Activated naive CD8-positive, alpha-beta T cell (primary cell): ENCODE measurements at regions not wholly inside any gene's neighbourhood (a gene's known extent, or its start where the extent isn't known, plus 50 kb on each side); places are given as distances from the start of the nearest gene placed in this dataset.
"Not testable (repeated sequence)": the region's sequence is repeated elsewhere in the genome, so short reads cannot be mapped to it uniquely, and the experiment has no call there.

Experiments used
- H3K27ac Mint-ChIP-seq: one replicate; pipeline ENCODE4 v1.8.0; 2021; ENCODE audit warnings: mixed read lengths
- H3K27me3 Mint-ChIP-seq: one replicate; pipeline ENCODE4 v1.8.0; 2021; ENCODE audit warnings: mixed read lengths
- H3K36me3 Mint-ChIP-seq: one replicate; pipeline ENCODE4 v1.8.0; 2021; ENCODE audit warnings: mixed read lengths
- H3K4me1 Mint-ChIP-seq: one replicate; pipeline ENCODE4 v1.8.0; 2021; ENCODE audit warnings: low read depth, mixed read lengths
- H3K4me3 Mint-ChIP-seq: one replicate; pipeline ENCODE4 v1.8.0; 2021; ENCODE audit warnings: mild to moderate bottlenecking, mixed read lengths
- H3K9me3 Mint-ChIP-seq: one replicate; pipeline ENCODE4 v1.8.0; 2021; ENCODE audit warnings: low read depth, mixed read lengths

- Mint-ChIP-seq H3K4me1 (peaks cover 27% of the 10 kb centered on the region), H3K9me3 (peaks cover 3% of the 10 kb centered on the region), H3K27me3 (no peaks in the 10 kb centered on the region), H3K27ac (peak overlapping the region; percentile 73), H3K4me3 (peak overlapping the region; percentile 53), H3K36me3 (no peaks in the 10 kb centered on the region)
These were observed 587.3 kb downstream of the PTPRC start for GRCh38 chr1:199226163-199226562.

- Mint-ChIP-seq H3K9me3 (no peaks in the 10 kb centered on the region), H3K4me3 (no peak overlapping the region), H3K27ac (no peak overlapping the region), H3K36me3 (no peaks in the 10 kb centered on the region), H3K27me3 (no peaks in the 10 kb centered on the region), H3K4me1 (peaks cover 3% of the 10 kb centered on the region)
These were observed 603.3 kb downstream of the PTPRC start for GRCh38 chr1:199242147-199242546.

DNA sequence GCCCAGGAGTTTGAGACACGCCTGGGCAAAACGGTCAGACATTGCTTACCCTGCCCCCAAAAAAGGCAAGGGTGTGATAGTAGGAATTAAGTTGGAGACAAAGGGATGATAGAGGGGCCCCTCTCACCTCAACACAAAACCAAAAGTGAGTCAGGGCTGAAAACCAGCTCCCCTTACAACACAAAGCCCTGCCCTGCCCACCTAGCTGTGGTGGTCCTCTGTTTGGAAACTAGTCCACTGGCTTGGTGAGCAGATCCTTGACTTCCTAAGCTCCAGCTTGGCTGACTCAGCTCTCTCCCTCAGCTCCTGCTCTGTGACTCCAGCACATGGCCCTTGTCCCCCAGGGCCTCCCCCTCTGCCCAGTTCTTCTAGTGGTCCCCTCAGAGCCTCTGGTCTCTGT is 603.8 kb downstream of the PTPRC start:
- Mint-ChIP-seq H3K4me1 (peaks cover 3% of the 10 kb centered on the region), H3K27me3 (no peaks in the 10 kb centered on the region), H3K4me3 (no peak overlapping the region), H3K9me3 (no peaks in the 10 kb centered on the region), H3K27ac (no peak overlapping the region), H3K36me3 (no peaks in the 10 kb centered on the region)

DNA sequence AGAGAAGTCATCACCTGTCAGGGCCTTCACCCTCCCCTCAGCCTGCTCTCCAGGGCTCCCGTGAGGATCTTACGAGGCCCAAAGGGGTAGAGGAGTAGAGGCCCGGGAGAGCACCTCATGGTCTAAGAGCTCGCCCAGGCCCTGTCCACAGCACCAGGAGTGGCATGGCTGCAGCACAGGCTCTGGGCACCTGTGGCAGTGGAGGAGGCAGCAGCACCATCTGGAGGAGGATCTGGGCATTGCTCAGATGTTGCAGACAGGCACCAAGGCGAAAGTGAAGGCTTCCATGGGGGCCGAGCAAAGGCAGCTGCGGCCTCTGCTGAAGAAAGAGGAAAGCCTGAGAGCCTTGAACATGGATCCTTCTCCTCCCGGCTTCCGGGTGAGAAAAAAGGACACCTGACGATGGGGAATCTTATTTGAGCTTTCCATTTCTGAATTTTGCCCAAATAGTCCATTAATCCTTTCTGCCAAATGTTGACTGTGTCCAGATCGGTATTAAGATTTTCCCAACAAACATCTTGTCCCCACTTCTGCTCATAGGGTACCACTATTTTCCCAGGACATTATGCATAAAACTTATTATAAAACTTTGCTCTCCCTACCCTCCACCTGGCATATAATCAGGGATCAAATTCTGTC is 604.7 kb downstream of the PTPRC start:
- Mint-ChIP-seq H3K9me3 (no peaks in the 10 kb centered on the region), H3K4me3 (no peak overlapping the region), H3K27me3 (no peaks in the 10 kb centered on the region), H3K36me3 (no peaks in the 10 kb centered on the region), H3K4me1 (peaks cover 3% of the 10 kb centered on the region), H3K27ac (no peak overlapping the region)

DNA sequence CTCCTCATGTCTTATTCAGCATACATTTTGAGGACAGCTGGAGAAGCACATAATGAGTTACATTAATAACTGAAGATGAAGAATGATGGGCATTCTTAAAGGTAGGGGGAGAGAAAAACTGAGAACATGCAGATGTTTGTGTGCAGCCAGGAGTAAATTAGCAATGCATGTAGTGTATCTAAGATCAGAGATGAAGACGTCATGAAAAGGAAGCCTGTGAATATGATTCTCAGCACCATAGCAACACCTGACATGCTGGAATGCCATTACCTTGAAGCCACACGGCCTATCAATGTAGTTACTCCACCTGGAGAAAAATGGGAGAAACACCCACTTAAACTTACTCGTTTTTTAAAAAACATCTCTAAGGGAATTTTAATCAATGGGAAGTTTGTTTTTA is 607.1 kb downstream of the PTPRC start:
- Mint-ChIP-seq H3K4me3 (no peak overlapping the region), H3K36me3 (no peaks in the 10 kb centered on the region), H3K9me3 (no peaks in the 10 kb centered on the region), H3K27me3 (no peaks in the 10 kb centered on the region), H3K4me1 (peaks cover 3% of the 10 kb centered on the region), H3K27ac (no peak overlapping the region)

DNA sequence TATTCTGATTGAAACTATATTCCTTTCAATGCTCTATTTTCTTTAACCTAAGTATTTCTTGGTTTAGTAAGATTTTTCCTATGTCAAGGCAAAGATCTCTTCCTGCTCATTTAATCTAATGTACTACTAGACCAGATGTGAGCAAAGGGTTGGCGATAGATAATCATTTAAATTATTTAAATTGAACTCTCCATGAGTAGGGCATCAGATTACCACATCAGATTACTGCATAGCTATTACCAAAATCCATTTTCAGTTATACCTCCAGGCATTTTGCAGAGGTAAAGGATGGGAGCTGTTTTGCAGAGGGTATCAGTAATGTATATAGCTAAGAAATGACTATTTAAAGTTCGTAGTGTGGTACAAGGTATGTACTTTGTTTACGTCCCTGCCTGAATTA is 607.9 kb downstream of the PTPRC start:
- no peak overlapping the region for H3K4me3 Mint-ChIP-seq
- H3K27me3 Mint-ChIP-seq, result no peaks in the 10 kb centered on the region
- no peaks in the 10 kb centered on the region for H3K9me3 Mint-ChIP-seq
- H3K27ac Mint-ChIP-seq, result no peak overlapping the region
- H3K36me3 Mint-ChIP-seq, result no peaks in the 10 kb centered on the region
- H3K4me1 Mint-ChIP-seq, result peaks cover 3% of the 10 kb centered on the region

DNA sequence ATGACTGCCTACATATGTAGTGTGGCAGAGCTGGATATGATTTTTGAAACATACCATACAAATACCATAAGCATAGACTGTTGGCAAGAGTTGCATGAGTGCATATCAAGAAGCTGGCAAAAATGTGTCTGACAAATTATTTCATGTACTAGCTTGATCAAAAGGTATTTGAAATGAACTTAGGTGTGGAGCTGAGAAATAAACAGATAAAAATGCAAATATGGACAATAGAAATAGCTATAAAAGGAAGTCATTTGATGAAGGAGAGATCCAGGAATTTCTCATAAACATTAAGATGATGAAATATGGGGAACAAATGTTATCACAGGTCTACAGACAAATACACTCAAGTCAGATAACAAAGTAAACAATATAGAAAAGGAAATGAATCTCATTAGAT is 609.1 kb downstream of the PTPRC start:
- Mint-ChIP-seq H3K4me3 (no peak overlapping the region), H3K27ac (no peak overlapping the region), H3K9me3 (no peaks in the 10 kb centered on the region), H3K4me1 (no peaks in the 10 kb centered on the region), H3K27me3 (no peaks in the 10 kb centered on the region), H3K36me3 (no peaks in the 10 kb centered on the region)

DNA sequence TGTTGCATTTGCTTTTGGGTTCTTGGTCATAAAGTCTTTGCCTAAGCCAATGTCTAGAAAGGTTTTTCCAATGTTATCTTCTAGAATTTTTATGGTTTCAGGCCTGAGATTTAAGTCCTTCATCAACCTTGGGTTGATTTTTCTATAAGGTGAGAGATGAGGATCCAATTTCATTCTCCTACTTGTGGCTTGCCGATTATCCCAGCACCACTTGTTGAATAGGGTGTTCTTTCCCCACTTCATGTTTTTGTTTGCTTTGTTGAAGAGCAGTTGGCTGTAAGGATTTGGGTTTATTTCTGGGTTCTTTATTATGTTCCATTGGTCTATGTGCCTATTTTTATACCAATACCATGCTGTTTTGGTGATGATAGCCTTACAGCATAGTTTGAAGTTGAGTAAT is 615.2 kb downstream of the PTPRC start:
- not testable (repeated sequence) for H3K4me3 Mint-ChIP-seq
- peaks cover 11% of the 10 kb centered on the region for H3K9me3 Mint-ChIP-seq

GRCh38 chr1:199261328-199261727 is 622.5 kb downstream of the PTPRC start:
- peaks cover 4% of the 10 kb centered on the region for H3K9me3 Mint-ChIP-seq
- H3K27ac Mint-ChIP-seq, result no peak overlapping the region
- H3K4me1 Mint-ChIP-seq, result no peaks in the 10 kb centered on the region
- H3K27me3 Mint-ChIP-seq, result peaks cover 3% of the 10 kb centered on the region
- H3K36me3 Mint-ChIP-seq, result peaks cover 5% of the 10 kb centered on the region
- no peak overlapping the region for H3K4me3 Mint-ChIP-seq

More for the DNA sequence above, 615.2 kb downstream of the PTPRC start:
- H3K4me1 Mint-ChIP-seq, H3K27ac Mint-ChIP-seq, H3K27me3 Mint-ChIP-seq, H3K36me3 Mint-ChIP-seq: not testable (repeated sequence)

GRCh38 chr1:199264283-199264682 is 625.4 kb downstream of the PTPRC start:
- no peak overlapping the region for H3K4me3 Mint-ChIP-seq
- no peaks in the 10 kb centered on the region for H3K36me3 Mint-ChIP-seq
- H3K9me3 Mint-ChIP-seq, result no peaks in the 10 kb centered on the region
- peaks cover 3% of the 10 kb centered on the region for H3K27me3 Mint-ChIP-seq
- H3K27ac Mint-ChIP-seq, result no peak overlapping the region
- no peaks in the 10 kb centered on the region for H3K4me1 Mint-ChIP-seq

DNA sequence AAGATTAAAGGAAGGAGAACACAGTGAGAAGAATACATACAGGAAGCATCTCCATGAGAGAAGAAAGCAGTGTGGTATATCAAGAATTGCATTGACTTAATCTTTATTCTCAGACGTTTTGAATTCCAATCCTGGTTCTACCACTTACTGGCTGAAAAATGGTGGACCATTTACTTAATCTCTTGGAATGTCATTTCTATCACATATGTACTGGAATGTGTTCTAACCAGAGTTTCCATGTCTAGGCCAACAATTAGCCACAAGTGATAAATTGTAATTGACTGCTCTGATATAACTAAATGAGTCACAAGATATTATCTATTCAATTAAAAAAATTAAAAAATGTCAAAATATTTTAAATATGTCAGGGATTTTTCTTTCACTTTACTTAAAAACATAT is 626.1 kb downstream of the PTPRC start:
- H3K36me3 Mint-ChIP-seq, result no peaks in the 10 kb centered on the region
- no peaks in the 10 kb centered on the region for H3K4me1 Mint-ChIP-seq
- no peaks in the 10 kb centered on the region for H3K9me3 Mint-ChIP-seq
- no peak overlapping the region for H3K4me3 Mint-ChIP-seq
- peaks cover 3% of the 10 kb centered on the region for H3K27me3 Mint-ChIP-seq
- H3K27ac Mint-ChIP-seq, result no peak overlapping the region

- no peak overlapping the region for H3K4me3 Mint-ChIP-seq
- H3K9me3 Mint-ChIP-seq, result no peaks in the 10 kb centered on the region
- H3K27me3 Mint-ChIP-seq, result peaks cover 3% of the 10 kb centered on the region
- no peak overlapping the region for H3K27ac Mint-ChIP-seq
- H3K4me1 Mint-ChIP-seq, result no peaks in the 10 kb centered on the region
- no peaks in the 10 kb centered on the region for H3K36me3 Mint-ChIP-seq
These were observed 626.5 kb downstream of the PTPRC start for GRCh38 chr1:199265319-199265718.

GRCh38 chr1:199269241-199269640 is 630.4 kb downstream of the PTPRC start:
- Mint-ChIP-seq H3K4me1 (peaks cover 15% of the 10 kb centered on the region), H3K4me3 (no peak overlapping the region), H3K36me3 (no peaks in the 10 kb centered on the region), H3K9me3 (no peaks in the 10 kb centered on the region), H3K27me3 (no peaks in the 10 kb centered on the region), H3K27ac (no peak overlapping the region)

DNA sequence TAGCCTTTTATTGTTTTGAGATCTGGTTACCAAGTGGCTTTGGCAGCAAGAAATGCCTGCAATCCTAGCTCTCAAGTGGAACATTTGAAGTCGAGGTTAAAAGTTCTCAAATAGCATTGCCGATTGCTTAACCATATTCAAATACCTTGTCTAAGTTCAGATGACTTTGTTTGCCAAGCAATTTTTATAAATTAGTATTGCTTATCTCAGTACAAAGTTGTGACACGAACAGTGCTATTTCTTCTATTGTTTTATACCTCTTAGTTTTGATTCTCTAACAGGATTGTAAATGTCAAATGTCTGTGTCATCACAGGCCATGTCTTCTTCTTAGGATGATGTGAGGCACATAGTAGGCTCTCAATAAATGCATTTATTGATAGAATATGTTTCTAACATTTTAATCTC is 633.3 kb downstream of the PTPRC start:
- H3K9me3 Mint-ChIP-seq, result no peaks in the 10 kb centered on the region
- H3K4me1 Mint-ChIP-seq, result peaks cover 15% of the 10 kb centered on the region
- no peak overlapping the region for H3K4me3 Mint-ChIP-seq
- H3K27ac Mint-ChIP-seq, result no peak overlapping the region
- H3K27me3 Mint-ChIP-seq, result no peaks in the 10 kb centered on the region
- no peaks in the 10 kb centered on the region for H3K36me3 Mint-ChIP-seq

DNA sequence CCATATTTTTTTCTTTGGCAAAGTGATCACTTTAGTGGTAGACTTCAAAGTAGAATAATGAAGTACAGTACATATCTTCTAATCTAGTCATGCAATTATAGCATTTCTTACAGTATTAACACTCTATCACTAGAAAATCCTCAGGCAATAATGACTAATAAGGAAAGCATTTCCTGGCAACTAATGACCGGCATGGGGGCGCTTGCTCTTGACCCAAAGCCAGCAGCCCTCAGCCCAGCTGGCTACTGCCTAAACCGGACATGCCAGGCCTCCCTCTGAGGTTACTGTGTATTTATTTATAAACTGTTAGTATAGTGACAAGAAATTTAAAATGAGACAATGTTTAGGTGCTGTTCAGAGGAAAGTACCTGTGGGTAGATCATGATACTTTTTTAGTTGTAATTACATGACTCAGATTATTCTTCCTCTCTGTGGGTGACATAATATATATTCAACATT is 633.8 kb downstream of the PTPRC start:
- H3K9me3 Mint-ChIP-seq, result no peaks in the 10 kb centered on the region
- H3K4me3 Mint-ChIP-seq, result no peak overlapping the region
- H3K36me3 Mint-ChIP-seq, result no peaks in the 10 kb centered on the region
- H3K27me3 Mint-ChIP-seq, result no peaks in the 10 kb centered on the region
- peaks cover 15% of the 10 kb centered on the region for H3K4me1 Mint-ChIP-seq
- no peak overlapping the region for H3K27ac Mint-ChIP-seq

DNA sequence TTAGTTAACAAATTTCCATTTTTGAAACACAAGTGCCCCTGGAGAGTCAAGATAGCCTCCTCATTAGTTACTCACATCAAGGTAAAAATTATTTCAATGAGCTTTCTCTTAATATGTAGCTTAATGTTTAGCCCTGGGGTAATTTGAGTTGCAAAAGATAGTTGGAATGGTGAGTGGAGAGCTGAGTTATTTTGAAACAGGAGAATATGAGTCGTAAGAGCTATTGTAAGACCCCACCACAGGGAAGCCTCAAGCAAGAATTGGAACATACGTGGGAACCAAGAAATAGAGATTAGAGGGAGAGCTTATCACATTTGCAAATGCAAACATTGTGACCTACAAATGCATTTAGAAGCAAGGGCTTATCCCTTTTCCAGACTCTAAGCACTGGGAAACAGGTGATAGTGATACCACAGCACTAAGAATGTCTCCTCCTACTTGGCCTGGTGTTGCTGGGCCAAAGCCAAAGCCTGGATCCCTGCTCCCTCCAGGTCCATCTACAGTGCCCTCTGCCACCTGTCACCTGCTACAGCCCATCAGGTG is 635.1 kb downstream of the PTPRC start:
- H3K27me3 Mint-ChIP-seq, result no peaks in the 10 kb centered on the region
- no peaks in the 10 kb centered on the region for H3K36me3 Mint-ChIP-seq
- no peaks in the 10 kb centered on the region for H3K9me3 Mint-ChIP-seq
- H3K27ac Mint-ChIP-seq, result peak overlapping the region; percentile 11
- no peak overlapping the region for H3K4me3 Mint-ChIP-seq
- H3K4me1 Mint-ChIP-seq, result peaks cover 15% of the 10 kb centered on the region
